Activated T-cell treated with anti-CD3 and anti-CD28 coated beads, Interleukin-2, amount 50 U/mL, for 24 hours (primary cell): ENCODE measurements at regions not wholly inside any gene's neighbourhood (a gene's known extent, or its start where the extent isn't known, plus 50 kb on each side); places are given as distances from the start of the nearest gene placed in this dataset.

Experiments used
- DNase-seq: peaks from one replicate; pipeline ENCODE4 v3.0.0-alpha.2; 2020
- H3K27ac Mint-ChIP-seq: 2 replicates; pipeline ENCODE4 v1.8.0; 2020; ENCODE audit warnings: mild to moderate bottlenecking, mixed read lengths
- H3K27me3 Mint-ChIP-seq: 2 replicates; pipeline ENCODE4 v1.8.0; 2020; ENCODE audit warnings: mixed read lengths
- H3K36me3 Mint-ChIP-seq: 2 replicates; pipeline ENCODE4 v1.8.0; 2020; ENCODE audit warnings: low read depth, mixed read lengths
- H3K4me1 Mint-ChIP-seq: 2 replicates; pipeline ENCODE4 v1.8.0; 2020; ENCODE audit warnings: low read depth, mixed read lengths
- H3K4me3 Mint-ChIP-seq: 2 replicates; pipeline ENCODE4 v1.8.0; 2020; ENCODE audit warnings: mild to moderate bottlenecking, moderate library complexity, mixed read lengths
- H3K9me3 Mint-ChIP-seq: 2 replicates; pipeline ENCODE4 v1.8.0; 2020; ENCODE audit warnings: mixed read lengths

DNA sequence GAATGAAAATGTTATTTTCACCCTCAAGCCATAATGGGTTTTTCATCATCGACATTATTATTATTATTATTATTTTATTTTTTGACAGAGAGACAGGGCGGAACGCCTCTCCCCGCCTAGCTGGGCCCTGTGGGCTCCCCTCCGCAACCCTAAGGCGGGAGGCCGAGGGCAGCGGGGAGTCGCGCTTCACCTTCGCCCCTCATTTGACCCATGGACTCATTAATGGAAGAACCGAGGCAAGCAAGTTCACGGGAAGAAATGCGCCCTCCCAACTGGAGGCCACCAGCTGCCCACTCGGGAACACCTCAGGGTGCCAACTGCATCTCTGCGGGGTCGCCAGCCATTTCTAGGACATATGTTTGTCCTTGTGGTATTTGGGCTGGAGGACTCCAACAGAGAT, 115.3 kb upstream of the KIRREL3 start:
- H3K9me3 Mint-ChIP-seq: no peaks in the 10 kb centered on the region
- no peak for DNase-seq
- H3K27ac Mint-ChIP-seq: no peak overlapping the region
- H3K36me3 Mint-ChIP-seq: no peaks in the 10 kb centered on the region
- no peaks in the 10 kb centered on the region for H3K27me3 Mint-ChIP-seq
- no peak overlapping the region for H3K4me3 Mint-ChIP-seq
- no peaks in the 10 kb centered on the region for H3K4me1 Mint-ChIP-seq

DNA sequence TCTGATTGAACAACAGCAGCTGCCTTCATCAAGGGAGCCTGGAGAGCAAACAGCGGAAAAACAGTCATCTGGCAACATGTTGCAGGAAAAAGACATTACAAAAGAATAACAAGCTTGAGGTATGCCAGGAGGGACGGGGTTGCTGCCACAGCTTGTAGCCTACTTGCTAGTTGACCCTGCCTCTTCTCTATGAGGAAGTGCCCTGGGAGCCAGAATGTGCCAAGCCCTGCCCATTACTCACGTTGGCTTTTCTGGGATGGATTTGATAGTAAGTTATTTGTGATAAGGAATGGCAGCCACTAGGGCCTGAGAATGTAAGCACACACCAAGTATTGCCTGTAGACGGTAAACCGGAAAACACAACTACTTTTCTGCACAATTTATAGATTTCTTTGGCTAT, 113.5 kb upstream of the KIRREL3 start:
- Mint-ChIP-seq H3K27me3 (peaks cover 3% of the 10 kb centered on the region), H3K36me3 (no peaks in the 10 kb centered on the region), H3K27ac (no peak overlapping the region), H3K4me1 (no peaks in the 10 kb centered on the region), H3K9me3 (no peaks in the 10 kb centered on the region), H3K4me3 (no peak overlapping the region)
- DNase-seq: no peak

DNA sequence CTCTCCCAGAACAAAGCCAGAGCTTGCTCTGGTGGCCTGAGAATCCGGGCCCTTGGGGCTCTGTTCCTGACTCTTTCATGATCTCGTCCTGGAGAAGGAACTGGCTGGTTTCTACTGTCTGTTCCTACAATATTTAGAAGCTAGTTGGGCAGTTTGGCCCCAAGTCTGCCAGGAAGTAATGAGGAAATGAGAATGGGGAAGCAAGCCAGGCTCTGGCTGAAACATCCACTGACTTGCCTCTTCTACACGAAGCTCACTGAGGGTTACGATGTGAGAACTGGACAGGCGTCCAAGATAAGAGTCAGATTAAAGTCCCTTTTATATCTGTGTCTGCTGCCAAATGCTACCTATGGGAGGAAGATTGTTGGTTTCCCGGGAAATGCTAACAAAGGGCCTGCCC, 110.0 kb upstream of the KIRREL3 start:
- Mint-ChIP-seq H3K4me3 (no peak overlapping the region), H3K9me3 (no peaks in the 10 kb centered on the region), H3K4me1 (no peaks in the 10 kb centered on the region), H3K27me3 (peaks cover 3% of the 10 kb centered on the region), H3K27ac (no peak overlapping the region), H3K36me3 (no peaks in the 10 kb centered on the region)
- no peak for DNase-seq

DNA sequence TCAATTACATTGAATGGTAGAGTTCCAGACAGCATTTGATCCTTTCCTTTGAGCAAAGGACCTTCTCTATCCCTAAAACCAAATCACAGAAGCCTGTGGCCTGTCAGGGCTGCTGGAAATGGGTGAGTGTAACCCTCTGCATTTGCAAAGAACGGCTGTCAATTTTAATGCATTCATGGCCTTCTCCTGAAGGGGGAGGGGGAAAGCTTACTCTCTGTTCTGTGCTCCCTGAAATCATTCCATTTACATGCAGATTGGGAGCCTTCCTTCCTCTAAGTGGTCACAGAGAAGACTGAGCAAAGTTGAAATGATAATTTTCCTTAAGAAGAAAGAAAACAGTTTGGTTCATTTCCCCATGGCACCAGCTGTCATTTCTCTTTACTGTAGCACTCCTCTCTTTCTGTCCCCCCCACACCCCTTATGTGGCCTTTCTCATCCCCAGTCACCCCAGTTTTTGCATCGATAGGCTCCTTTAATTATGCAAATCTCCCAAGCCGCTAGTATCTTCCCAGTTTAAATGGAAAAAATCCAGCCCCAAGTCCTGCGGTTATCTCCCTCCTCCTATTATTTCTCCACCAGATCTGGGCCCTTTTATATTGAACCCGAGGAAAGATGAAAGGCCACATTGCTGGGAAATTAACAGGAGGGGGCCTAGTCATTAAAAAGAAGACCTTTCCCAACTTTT, 109.4 kb upstream of the KIRREL3 start:
- H3K27ac Mint-ChIP-seq: no peak overlapping the region
- H3K9me3 Mint-ChIP-seq: no peaks in the 10 kb centered on the region
- no peak for DNase-seq
- H3K36me3 Mint-ChIP-seq: no peaks in the 10 kb centered on the region
- H3K27me3 Mint-ChIP-seq: peaks cover 3% of the 10 kb centered on the region
- no peaks in the 10 kb centered on the region for H3K4me1 Mint-ChIP-seq
- H3K4me3 Mint-ChIP-seq: no peak overlapping the region

GRCh38 chr11:127108838-127109237, 108.3 kb upstream of the KIRREL3 start:
- no peaks in the 10 kb centered on the region for H3K4me1 Mint-ChIP-seq
- DNase-seq: no peak
- peaks cover 3% of the 10 kb centered on the region for H3K27me3 Mint-ChIP-seq
- H3K36me3 Mint-ChIP-seq: no peaks in the 10 kb centered on the region
- H3K27ac Mint-ChIP-seq: no peak overlapping the region
- H3K4me3 Mint-ChIP-seq: no peak overlapping the region
- no peaks in the 10 kb centered on the region for H3K9me3 Mint-ChIP-seq

DNA sequence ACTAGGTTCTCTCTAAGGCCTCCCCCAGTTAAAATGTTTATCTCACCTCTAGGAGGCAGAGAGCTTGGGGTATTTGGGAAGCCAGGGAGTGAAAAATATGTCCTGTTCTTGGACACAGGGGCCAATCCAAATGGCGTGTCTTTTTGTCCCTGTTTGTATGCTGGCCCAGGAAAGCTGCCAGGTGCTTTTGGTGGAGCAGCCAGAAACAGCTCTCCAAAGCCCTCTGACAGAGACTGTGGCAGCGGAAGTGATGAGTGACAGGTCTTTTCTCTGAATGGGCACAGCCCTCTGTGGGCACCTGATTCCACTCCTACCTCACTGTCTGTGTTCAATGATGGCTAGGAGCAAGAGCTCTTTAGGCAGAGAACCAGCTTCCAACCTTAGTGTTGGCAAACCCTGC, 106.4 kb upstream of the KIRREL3 start:
- Mint-ChIP-seq H3K4me3 (no peak overlapping the region), H3K27me3 (peaks cover 3% of the 10 kb centered on the region), H3K36me3 (no peaks in the 10 kb centered on the region), H3K9me3 (no peaks in the 10 kb centered on the region), H3K4me1 (no peaks in the 10 kb centered on the region), H3K27ac (no peak overlapping the region)
- DNase-seq: no peak

- Mint-ChIP-seq H3K27ac (no peak overlapping the region), H3K4me3 (no peak overlapping the region), H3K27me3 (peaks cover 3% of the 10 kb centered on the region), H3K4me1 (no peaks in the 10 kb centered on the region), H3K36me3 (no peaks in the 10 kb centered on the region), H3K9me3 (no peaks in the 10 kb centered on the region)
- no peak for DNase-seq
Measured at GRCh38 chr11:127105593-127106541, 105.3 kb upstream of the KIRREL3 start.

- H3K4me3 Mint-ChIP-seq: no peak overlapping the region
- H3K4me1 Mint-ChIP-seq: no peaks in the 10 kb centered on the region
- DNase-seq: no peak
- H3K36me3 Mint-ChIP-seq: no peaks in the 10 kb centered on the region
- no peak overlapping the region for H3K27ac Mint-ChIP-seq
- H3K27me3 Mint-ChIP-seq: no peaks in the 10 kb centered on the region
- H3K9me3 Mint-ChIP-seq: no peaks in the 10 kb centered on the region
Measured at GRCh38 chr11:127103586-127104388, 103.2 kb upstream of the KIRREL3 start.

- Mint-ChIP-seq H3K9me3 (no peaks in the 10 kb centered on the region), H3K27me3 (no peaks in the 10 kb centered on the region), H3K27ac (no peak overlapping the region), H3K36me3 (no peaks in the 10 kb centered on the region), H3K4me3 (no peak overlapping the region), H3K4me1 (no peaks in the 10 kb centered on the region)
- DNase-seq: no peak
Measured at GRCh38 chr11:127098684-127099083, 98.1 kb upstream of the KIRREL3 start.

GRCh38 chr11:127080735-127081134, 80.2 kb upstream of the KIRREL3 start:
- Mint-ChIP-seq H3K9me3 (no peaks in the 10 kb centered on the region), H3K27me3 (no peaks in the 10 kb centered on the region), H3K4me1 (no peaks in the 10 kb centered on the region), H3K36me3 (no peaks in the 10 kb centered on the region), H3K4me3 (no peak overlapping the region), H3K27ac (no peak overlapping the region)
- no peak for DNase-seq

DNA sequence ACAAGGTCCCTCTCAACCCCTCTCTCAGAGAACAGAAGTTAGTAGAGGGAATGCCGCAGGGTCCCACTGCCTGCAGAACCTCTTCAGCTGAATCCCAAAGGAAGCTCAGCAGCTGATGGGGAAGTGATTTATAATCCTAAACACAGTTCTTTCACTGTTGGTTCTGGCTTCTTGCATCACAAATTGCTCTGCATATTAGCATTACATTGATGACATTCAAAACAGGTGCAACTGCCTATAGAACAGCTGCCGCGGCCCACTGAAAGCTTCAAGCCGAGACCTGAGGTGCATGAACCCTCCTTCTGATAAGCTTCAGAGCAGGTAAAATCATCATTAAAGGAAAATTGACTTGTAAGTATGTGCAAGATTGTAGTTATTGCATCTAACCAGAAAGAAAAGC, 75.2 kb upstream of the KIRREL3 start:
- no peaks in the 10 kb centered on the region for H3K36me3 Mint-ChIP-seq
- no peak overlapping the region for H3K4me3 Mint-ChIP-seq
- H3K9me3 Mint-ChIP-seq: no peaks in the 10 kb centered on the region
- H3K27me3 Mint-ChIP-seq: no peaks in the 10 kb centered on the region
- H3K4me1 Mint-ChIP-seq: no peaks in the 10 kb centered on the region
- no peak overlapping the region for H3K27ac Mint-ChIP-seq
- DNase-seq: no peak

DNA sequence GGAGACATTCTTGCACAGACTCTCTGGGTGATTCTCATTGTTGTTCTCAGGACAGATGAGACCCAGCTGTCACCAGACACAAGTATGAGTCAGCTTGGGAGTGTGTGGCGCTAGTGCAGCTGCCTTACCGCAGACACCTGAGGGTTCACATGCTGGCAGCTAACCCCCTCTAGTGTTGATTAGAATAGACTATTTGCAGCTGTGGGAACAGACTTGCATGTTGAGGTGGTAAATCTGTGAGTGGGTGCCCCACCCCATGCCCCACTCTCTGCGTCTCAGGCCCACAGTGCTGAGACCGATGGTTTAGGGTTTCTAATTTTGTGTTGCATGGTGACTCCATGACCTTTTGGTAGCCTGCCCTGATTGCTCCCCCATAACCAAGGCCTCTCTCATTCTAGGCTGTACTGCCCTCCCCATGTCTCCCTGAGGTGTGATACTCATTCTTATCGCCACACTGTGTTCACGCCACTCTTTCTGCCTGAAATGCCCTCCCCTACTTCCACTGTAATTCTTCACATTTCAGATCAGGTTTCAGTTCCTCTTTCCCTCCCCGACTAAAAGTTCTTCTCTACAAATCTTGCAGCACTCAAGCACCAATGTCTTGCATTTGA, 73.7 kb upstream of the KIRREL3 start:
- H3K27me3 Mint-ChIP-seq: no peaks in the 10 kb centered on the region
- no peak overlapping the region for H3K27ac Mint-ChIP-seq
- no peaks in the 10 kb centered on the region for H3K9me3 Mint-ChIP-seq
- no peaks in the 10 kb centered on the region for H3K4me1 Mint-ChIP-seq
- DNase-seq: no peak
- no peak overlapping the region for H3K4me3 Mint-ChIP-seq
- no peaks in the 10 kb centered on the region for H3K36me3 Mint-ChIP-seq

GRCh38 chr11:127073621-127074020, 73.1 kb upstream of the KIRREL3 start:
- Mint-ChIP-seq H3K4me3 (no peak overlapping the region), H3K27ac (no peak overlapping the region), H3K27me3 (no peaks in the 10 kb centered on the region), H3K9me3 (no peaks in the 10 kb centered on the region), H3K36me3 (no peaks in the 10 kb centered on the region), H3K4me1 (no peaks in the 10 kb centered on the region)
- DNase-seq: no peak

- Mint-ChIP-seq H3K4me1 (no peaks in the 10 kb centered on the region), H3K36me3 (no peaks in the 10 kb centered on the region), H3K27ac (no peak overlapping the region)
Measured at GRCh38 chr11:127071606-127072005, 71.0 kb upstream of the KIRREL3 start.

More at GRCh38 chr11:127071606-127072005, 71.0 kb upstream of the KIRREL3 start:
- H3K4me3 Mint-ChIP-seq: no peak overlapping the region
- no peak for DNase-seq
- no peaks in the 10 kb centered on the region for H3K27me3 Mint-ChIP-seq
- no peaks in the 10 kb centered on the region for H3K9me3 Mint-ChIP-seq
